Caki2 (cell line): ENCODE measurements at regions not wholly inside any gene's neighbourhood (a gene's known extent, or its start where the extent isn't known, plus 50 kb on each side); places are given as distances from the start of the nearest gene placed in this dataset.

Experiments used
- DNase-seq: peaks from one replicate; pipeline ENCODE4 v3.0.0-alpha.2; 2015; ENCODE audit warnings: low read depth
- in situ Hi-C: cut with HindIII; loops from 2 replicates; pipeline ENCODE4 v1.10.0; 2016; ENCODE audit warnings: low sequenced_read_pairs, low pct_unique_long_range_greater_than_20kb, mixed read lengths

DNA sequence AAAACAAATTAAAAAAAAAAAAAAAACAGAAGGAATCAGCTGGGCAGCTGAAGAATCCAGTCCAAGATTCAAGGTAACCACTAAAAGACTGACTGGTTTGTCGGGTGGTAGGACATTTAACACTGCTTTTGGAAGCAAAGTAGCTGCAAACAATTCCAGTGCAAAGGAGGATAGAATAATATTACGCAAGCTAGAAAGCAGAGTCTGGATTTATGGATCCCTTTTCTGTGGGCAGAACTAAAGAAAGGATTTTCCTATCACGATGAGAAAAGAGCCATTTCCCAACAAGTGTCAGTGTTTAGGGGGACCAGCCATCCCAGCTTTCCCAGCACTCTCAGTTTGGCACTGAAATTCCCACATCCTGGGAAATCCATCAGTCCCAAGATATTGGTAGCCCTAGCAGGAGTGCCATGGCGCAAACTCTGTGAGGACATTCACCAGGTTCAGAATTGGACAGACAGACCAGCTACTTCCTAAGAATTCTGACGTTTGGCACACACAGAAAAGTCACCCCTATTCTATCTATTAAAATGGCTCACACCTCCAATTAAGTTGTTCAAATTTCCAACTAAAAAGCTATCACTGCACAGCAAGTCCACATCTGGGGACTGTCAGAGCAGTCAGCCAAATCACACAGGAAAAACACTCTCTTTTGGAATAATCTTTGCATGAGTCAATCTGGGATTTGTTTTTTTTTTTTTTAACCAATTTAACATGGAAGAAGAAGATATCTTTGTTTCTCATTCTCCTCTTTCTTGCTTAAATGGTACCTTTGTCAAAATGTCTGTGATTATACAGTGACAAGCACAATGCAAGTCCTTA, 356.8 kb upstream of the ARID1B start:
- in situ Hi-C loops, result no loop called here
- DNase-seq, result no peak

DNA sequence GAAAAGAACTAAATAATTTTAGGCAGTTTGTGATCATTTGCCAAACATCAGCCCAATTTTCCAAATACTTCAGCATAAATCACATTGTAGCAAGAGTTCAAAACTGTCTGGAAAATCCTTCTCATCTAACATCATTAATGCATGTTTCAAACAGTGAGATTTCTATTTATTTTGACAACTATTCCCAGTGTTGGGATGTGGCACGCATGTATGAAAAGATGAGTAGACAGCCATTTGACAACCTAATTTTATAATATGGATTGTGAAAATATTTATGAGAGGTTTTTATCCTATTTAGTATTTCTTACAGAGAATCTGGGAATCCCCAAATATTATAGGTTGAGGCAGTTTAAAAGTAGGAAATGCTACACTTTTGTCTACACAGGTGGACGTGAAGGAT, 357.6 kb upstream of the ARID1B start:
- DNase-seq, result no peak
- in situ Hi-C loops, result no loop called here

- no peak for DNase-seq
- in situ Hi-C loops, result no loop called here
Observed at GRCh38 chr6:156418253-156418652, 358.9 kb upstream of the ARID1B start.

DNA sequence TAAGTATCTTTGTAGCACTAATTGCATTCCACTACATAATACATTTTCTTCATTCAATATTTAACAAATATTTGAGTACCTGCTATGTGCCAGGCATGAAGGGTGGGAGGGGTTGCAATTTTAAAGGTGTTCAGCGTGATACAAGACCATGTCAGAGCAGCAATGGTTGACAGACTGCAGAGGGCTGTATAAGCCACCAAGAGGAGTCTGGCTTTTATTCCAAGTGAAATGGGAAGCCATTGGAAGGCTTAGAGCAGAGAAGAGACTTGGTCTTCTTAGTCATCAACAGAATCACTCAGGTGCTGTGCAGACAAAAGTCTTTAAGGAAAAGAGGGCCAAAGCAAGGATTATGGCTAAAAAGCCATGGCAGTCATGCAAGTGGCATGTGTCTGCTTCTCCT, 360.8 kb upstream of the ARID1B start:
- in situ Hi-C loops, result no loop called here
- DNase-seq, result no peak

- in situ Hi-C loops, result no loop called here
- DNase-seq, result no peak
Observed at GRCh38 chr6:156413154-156413553, 364.0 kb upstream of the ARID1B start.

- in situ Hi-C loops, result no loop called here
- DNase-seq, result no peak
Observed at GRCh38 chr6:156410649-156411048, 366.5 kb upstream of the ARID1B start.

DNA sequence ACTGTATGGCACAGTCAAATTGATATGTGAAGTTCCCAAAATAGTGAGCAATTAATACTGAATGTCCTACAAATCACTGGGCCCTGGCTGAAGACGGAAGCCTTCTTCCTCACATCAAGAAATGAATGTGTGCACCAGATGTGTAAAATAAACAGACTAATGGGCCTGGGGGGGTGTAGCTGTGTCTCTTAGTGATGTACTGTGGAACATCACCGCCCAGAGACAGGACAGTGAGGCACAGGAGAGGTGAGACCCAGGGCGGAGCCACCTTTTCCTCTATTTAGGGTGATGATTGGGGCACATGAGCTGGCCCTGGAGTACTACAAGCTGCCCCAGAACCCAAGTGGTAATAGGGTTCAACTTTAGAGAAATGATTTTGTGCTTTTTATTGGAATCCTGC, 368.5 kb upstream of the ARID1B start:
- in situ Hi-C loops, result no loop called here
- no peak for DNase-seq

DNA sequence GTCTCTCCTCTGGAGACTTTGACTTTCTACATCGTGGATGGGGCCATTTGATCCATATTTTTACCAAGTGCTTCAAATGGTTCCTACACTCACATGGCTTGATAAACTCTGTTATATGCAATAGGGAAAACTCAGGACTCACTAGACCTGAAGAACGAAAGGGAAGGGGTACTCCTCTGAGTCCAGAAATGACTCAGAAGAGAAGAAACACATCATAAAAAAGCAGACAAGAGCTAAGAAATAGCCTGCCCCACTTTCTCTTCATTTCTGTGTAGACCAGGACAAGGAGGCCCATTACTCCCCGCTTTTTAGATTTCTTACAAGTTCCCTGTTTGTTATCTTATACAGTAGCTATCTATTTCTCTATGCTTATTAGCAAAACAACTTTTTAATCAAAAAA, 369.8 kb upstream of the ARID1B start:
- DNase-seq, result no peak
- in situ Hi-C loops, result no loop called here

DNA sequence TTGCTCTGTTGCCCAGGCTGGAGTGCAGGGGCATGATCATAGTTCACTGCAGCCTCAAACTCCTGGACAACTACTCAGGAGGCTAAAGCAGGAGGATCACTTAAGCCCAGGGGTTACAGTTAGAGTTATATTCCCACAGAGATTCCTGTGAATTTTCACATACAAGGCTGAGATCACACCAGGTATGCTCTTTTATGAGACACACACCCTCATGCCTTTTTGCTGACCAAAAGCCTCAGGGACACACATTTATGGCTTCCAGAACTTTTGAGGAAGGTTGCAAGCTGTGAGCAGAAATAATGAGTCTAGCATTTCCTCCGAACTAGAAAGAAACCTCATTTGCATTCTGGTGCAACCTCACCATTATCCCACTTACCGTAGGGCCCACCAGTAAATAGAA, 370.5 kb upstream of the ARID1B start:
- DNase-seq, result no peak
- in situ Hi-C loops, result no loop called here

DNA sequence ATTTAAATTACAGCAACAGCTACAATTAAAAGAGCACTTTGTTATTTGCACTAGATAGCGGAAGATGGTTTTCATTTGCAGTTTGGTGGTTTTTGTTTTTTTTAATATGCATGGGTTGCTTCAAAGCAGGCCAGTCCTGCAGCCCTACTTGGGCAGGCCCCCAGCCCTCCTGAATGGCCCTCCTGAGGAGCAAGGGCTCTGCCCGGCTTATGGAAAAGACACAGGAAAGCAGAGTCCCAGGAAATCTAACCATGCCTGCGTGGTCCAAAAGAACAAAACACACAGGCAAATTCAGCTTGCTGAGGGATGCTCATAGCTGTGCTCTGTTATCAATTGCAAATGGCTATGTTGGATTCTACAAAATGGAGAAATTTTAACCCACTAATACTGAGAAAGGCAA, 371.1 kb upstream of the ARID1B start:
- DNase-seq, result no peak
- in situ Hi-C loops, result no loop called here

DNA sequence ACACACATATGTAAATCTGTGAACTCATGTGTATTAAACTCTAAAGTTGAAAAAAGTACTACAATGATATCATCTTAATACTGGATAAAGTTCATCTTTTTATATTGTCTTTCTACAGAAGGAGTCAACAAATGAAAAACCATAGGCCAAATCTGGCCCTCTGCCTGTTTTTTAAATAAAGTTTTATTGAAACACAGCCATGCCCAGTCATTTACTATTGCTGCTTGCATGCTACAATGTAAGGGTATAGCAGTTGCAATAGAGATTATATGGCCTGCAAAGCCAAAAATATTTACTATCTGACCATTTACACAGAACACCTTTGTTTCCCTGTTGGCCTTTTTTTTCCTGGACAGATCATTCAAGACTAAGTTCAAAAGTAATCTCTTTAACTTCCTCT, 374.6 kb upstream of the ARID1B start:
- DNase-seq, result no peak
- in situ Hi-C loops, result no loop called here

GRCh38 chr6:156402227-156402626, 375.0 kb upstream of the ARID1B start:
- in situ Hi-C loops, result no loop called here
- no peak for DNase-seq

GRCh38 chr6:156400487-156400886, 376.7 kb upstream of the ARID1B start:
- DNase-seq, result no peak
- in situ Hi-C loops, result no loop called here

DNA sequence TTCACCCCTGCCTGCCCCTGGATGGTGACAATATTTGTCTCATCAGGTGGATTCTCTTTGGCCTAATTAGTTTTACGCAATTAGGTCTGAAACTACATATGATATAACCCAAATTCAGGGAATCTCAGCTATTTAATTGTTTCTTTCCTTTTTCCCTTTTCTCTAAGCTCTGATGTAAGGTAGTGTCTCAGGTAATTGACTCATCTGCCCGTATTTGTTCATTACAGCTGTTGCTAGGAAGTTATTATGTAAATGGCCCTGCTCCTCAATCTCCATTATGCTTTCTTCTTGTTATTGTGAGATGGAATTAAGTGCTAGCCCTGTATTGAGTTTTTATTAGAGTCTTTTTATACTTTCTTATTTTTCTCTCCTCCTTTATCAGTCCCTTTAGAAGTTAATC, 378.2 kb upstream of the ARID1B start:
- no peak for DNase-seq
- in situ Hi-C loops, result no loop called here

- DNase-seq, result no peak
- in situ Hi-C loops, result no loop called here
Observed at GRCh38 chr6:156398371-156398770, 378.8 kb upstream of the ARID1B start.

DNA sequence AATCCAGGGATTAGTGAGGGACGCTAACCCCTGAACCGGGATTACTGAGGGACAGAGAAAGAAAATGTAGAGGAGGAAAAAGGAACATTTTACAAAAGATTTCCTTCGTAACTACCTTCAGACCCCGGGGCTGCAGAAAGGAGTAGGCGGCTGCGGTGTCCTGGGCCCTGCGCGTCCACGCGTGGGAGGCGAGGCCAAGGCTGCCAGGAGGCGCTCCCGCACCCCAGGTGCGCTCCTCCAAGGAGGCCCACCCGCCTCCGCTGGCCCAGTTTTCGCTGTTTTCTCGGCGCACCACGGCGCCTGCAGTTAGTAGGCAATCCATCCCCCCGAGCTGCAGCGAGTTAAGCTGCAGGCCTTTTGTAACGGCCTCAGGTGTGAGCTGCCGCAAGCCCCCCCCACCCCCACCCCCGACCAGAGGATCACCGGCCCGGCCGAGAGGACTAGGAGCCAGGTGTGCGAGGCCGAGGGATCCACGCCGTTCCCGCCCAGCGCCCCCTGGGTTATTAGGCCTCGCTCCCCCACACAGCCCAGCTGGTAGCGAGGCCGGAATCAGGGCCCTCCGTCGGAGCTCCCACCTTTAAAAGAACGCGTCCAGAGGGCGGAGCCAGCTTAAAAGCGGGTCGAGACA, 380.3 kb upstream of the ARID1B start:
- in situ Hi-C loops, result no loop called here

GRCh38 chr6:156396068-156396771, 381.0 kb upstream of the ARID1B start:
- in situ Hi-C loops, result no loop called here

More for the DNA sequence above, 380.3 kb upstream of the ARID1B start:
- no peak for DNase-seq

DNA sequence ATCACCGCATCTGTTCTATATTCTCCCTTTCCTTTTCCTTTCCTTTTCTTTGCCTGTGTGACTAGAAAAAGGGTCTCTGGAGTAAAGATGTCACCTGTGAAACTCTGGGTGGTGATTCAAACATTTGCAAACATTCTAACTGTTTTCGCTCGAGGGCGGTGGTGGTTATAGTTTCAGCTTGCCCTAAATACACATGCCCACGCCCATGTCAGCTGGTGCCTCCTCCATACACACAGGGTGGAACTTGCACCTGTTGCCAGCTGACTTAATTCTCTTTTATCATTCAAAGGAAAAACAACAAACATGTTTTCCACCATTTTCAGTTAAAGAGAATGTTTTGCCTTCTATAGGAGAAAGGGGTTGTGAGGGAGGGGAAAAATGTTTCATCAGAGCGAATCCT, 381.9 kb upstream of the ARID1B start:
- DNase-seq, result no peak

More at GRCh38 chr6:156396068-156396771, 381.0 kb upstream of the ARID1B start:
- no peak for DNase-seq

GRCh38 chr6:156392648-156393047, 384.5 kb upstream of the ARID1B start:
- DNase-seq, result no peak
- in situ Hi-C loops, result no loop called here

More for the DNA sequence above, 381.9 kb upstream of the ARID1B start:
- in situ Hi-C loops, result no loop called here
